ENCODE measurements at regions not wholly inside any gene's neighbourhood (a gene's known extent, or its start where the extent isn't known, plus 50 kb on each side); places are given as distances from the start of the nearest gene placed in this dataset.

GRCh38 chr2:16192416-16193216 lies 252.3 kb downstream of the MYCN start:
- no peak overlapping the region for H3K4me2 ChIP-seq (ENCODE audit: low read length)
- H3K79me2 ChIP-seq (ENCODE audit: insufficient read depth, low read length): no peaks in the 10 kb centered on the region
- H3K9ac ChIP-seq (ENCODE audit: low read length): no peak overlapping the region
- no peak overlapping the region for H3K27ac ChIP-seq (ENCODE audit: low read depth, low read length, poor library complexity, severe bottlenecking)
- H4K20me1 ChIP-seq (ENCODE audit: insufficient read depth, low read length): no peaks in the 10 kb centered on the region
- no peaks in the 10 kb centered on the region for H3K9me3 ChIP-seq (ENCODE audit: low read length)
- H3K4me3 ChIP-seq (ENCODE audit: low read depth, low read length, poor library complexity, severe bottlenecking): no peak overlapping the region
- H3F3A ChIP-seq (ENCODE audit: insufficient read depth, low read length): no peaks in the 10 kb centered on the region
- H2AFZ ChIP-seq (ENCODE audit: low read length): no peak overlapping the region
- no peaks in the 10 kb centered on the region for H3K4me1 ChIP-seq (ENCODE audit: insufficient read depth, low read length, severe bottlenecking)
- no peaks in the 10 kb centered on the region for H3K9me2 ChIP-seq (ENCODE audit: low read depth, low read length)
- no peak for TF ChIP-seq CTCF (IDR thresholded peaks at IDR 0.05; ENCODE audit: low read length)
- no peak for TF ChIP-seq EZH2 (IDR thresholded peaks at IDR 0.05; ENCODE audit: borderline replicate concordance, low read length)
- H3K36me3 ChIP-seq (ENCODE audit: insufficient read depth, low read length): no peaks in the 10 kb centered on the region
- H3K27me3 ChIP-seq (ENCODE audit: insufficient read depth, low read length): no peaks in the 10 kb centered on the region

- no peaks in the 10 kb centered on the region for H3K36me3 ChIP-seq (ENCODE audit: insufficient read depth, low read length)
- no peak overlapping the region for H3K4me3 ChIP-seq (ENCODE audit: low read depth, low read length, poor library complexity, severe bottlenecking)
- H3K4me1 ChIP-seq (ENCODE audit: insufficient read depth, low read length, severe bottlenecking): no peaks in the 10 kb centered on the region
- no peak overlapping the region for H3K4me2 ChIP-seq (ENCODE audit: low read length)
- H4K20me1 ChIP-seq (ENCODE audit: insufficient read depth, low read length): no peaks in the 10 kb centered on the region
- H3K79me2 ChIP-seq (ENCODE audit: insufficient read depth, low read length): no peaks in the 10 kb centered on the region
- H3K9me3 ChIP-seq (ENCODE audit: low read length): no peaks in the 10 kb centered on the region
- H3K27me3 ChIP-seq (ENCODE audit: insufficient read depth, low read length): no peaks in the 10 kb centered on the region
- no peak overlapping the region for H2AFZ ChIP-seq (ENCODE audit: low read length)
- no peaks in the 10 kb centered on the region for H3F3A ChIP-seq (ENCODE audit: insufficient read depth, low read length)
- no peak overlapping the region for H3K9ac ChIP-seq (ENCODE audit: low read length)
- H3K9me2 ChIP-seq (ENCODE audit: low read depth, low read length): no peaks in the 10 kb centered on the region
- TF ChIP-seq EZH2 (IDR thresholded peaks at IDR 0.05; ENCODE audit: borderline replicate concordance, low read length): no peak
- no peak for TF ChIP-seq CTCF (IDR thresholded peaks at IDR 0.05; ENCODE audit: low read length)
- H3K27ac ChIP-seq (ENCODE audit: low read depth, low read length, poor library complexity, severe bottlenecking): no peak overlapping the region
Measured at GRCh38 chr2:16191431-16192200, 251.3 kb downstream of the MYCN start.

GRCh38 chr2:16190446-16191270 lies 250.3 kb downstream of the MYCN start:
- no peaks in the 10 kb centered on the region for H3K4me1 ChIP-seq (ENCODE audit: insufficient read depth, low read length, severe bottlenecking)
- H4K20me1 ChIP-seq (ENCODE audit: insufficient read depth, low read length): no peaks in the 10 kb centered on the region
- H3K27ac ChIP-seq (ENCODE audit: low read depth, low read length, poor library complexity, severe bottlenecking): no peak overlapping the region
- H3F3A ChIP-seq (ENCODE audit: insufficient read depth, low read length): no peaks in the 10 kb centered on the region
- H3K4me3 ChIP-seq (ENCODE audit: low read depth, low read length, poor library complexity, severe bottlenecking): no peak overlapping the region
- no peak overlapping the region for H3K4me2 ChIP-seq (ENCODE audit: low read length)
- TF ChIP-seq CTCF (IDR thresholded peaks at IDR 0.05; ENCODE audit: low read length): no peak
- no peak for TF ChIP-seq EZH2 (IDR thresholded peaks at IDR 0.05; ENCODE audit: borderline replicate concordance, low read length)
- H2AFZ ChIP-seq (ENCODE audit: low read length): no peak overlapping the region
- no peaks in the 10 kb centered on the region for H3K36me3 ChIP-seq (ENCODE audit: insufficient read depth, low read length)
- H3K9ac ChIP-seq (ENCODE audit: low read length): no peak overlapping the region
- no peaks in the 10 kb centered on the region for H3K9me3 ChIP-seq (ENCODE audit: low read length)
- H3K27me3 ChIP-seq (ENCODE audit: insufficient read depth, low read length): no peaks in the 10 kb centered on the region
- no peaks in the 10 kb centered on the region for H3K9me2 ChIP-seq (ENCODE audit: low read depth, low read length)
- H3K79me2 ChIP-seq (ENCODE audit: insufficient read depth, low read length): no peaks in the 10 kb centered on the region
